NB4 (cell line): ENCODE measurements at regions not wholly inside any gene's neighbourhood (a gene's known extent, or its start where the extent isn't known, plus 50 kb on each side); places are given as distances from the start of the nearest gene placed in this dataset.

ENCODE experiments used
- DNase-seq: peaks from one replicate; pipeline ENCODE4 v3.0.0; 2010; ENCODE audit warnings: low read depth
- H3K4me3 ChIP-seq: one replicate; pipeline ENCODE4 v1.5.1; 2011; ENCODE audit warnings: mild to moderate bottlenecking, low read depth, low read length, moderate library complexity
- CTCF ChIP-seq: IDR thresholded peaks from one replicate; pipeline ENCODE4 v1.5.1; 2012; ENCODE audit warnings: low read depth, low read length
- MAX ChIP-seq: IDR thresholded peaks from 2 replicates; pipeline ENCODE4 v1.6.1; 2011; ENCODE audit warnings: low read depth, low read length
- MYC ChIP-seq: IDR thresholded peaks from 2 replicates; pipeline ENCODE4 v1.6.1; 2011; ENCODE audit warnings: low read depth, low read length
- POLR2A ChIP-seq: IDR thresholded peaks from 2 replicates; pipeline ENCODE4 v1.6.1; 2011; ENCODE audit warnings: mild to moderate bottlenecking; ENCODE audit not compliant: insufficient read length; ENCODE audit errors: extremely low read depth

- no peak for DNase-seq
- TF ChIP-seq POLR2A: no peak
- TF ChIP-seq MAX: no peak
- TF ChIP-seq CTCF: no peak
- no peak for TF ChIP-seq MYC
- no peak overlapping the region for H3K4me3 ChIP-seq
These were observed 113.7 kb upstream of the F13A1 start for GRCh38 chr6:6434151-6434550.

- H3K4me3 ChIP-seq: no peak overlapping the region
- no peak for TF ChIP-seq CTCF
- no peak for TF ChIP-seq MYC
- TF ChIP-seq POLR2A: no peak
- no peak for TF ChIP-seq MAX
- DNase-seq: no peak
These were observed 114.3 kb upstream of the F13A1 start for GRCh38 chr6:6434723-6435122.

- TF ChIP-seq CTCF (no peak), MYC (no peak), POLR2A (no peak), MAX (no peak)
- H3K4me3 ChIP-seq: no peak overlapping the region
- DNase-seq: no peak
These were observed 115.9 kb upstream of the F13A1 start for GRCh38 chr6:6436366-6436765.

GRCh38 chr6:6436946-6437345, 116.5 kb upstream of the F13A1 start:
- DNase-seq: no peak
- H3K4me3 ChIP-seq: no peak overlapping the region
- TF ChIP-seq MAX (no peak), POLR2A (no peak), MYC (no peak), CTCF (no peak)

GRCh38 chr6:6438286-6438685, 117.8 kb upstream of the F13A1 start:
- TF ChIP-seq MAX (no peak), CTCF (no peak), POLR2A (no peak), MYC (no peak)
- DNase-seq: no peak
- H3K4me3 ChIP-seq: no peak overlapping the region

- no peak for DNase-seq
- H3K4me3 ChIP-seq: no peak overlapping the region
- TF ChIP-seq POLR2A: no peak
- TF ChIP-seq MAX: no peak
- no peak for TF ChIP-seq CTCF
- TF ChIP-seq MYC: no peak
These were observed 119.3 kb upstream of the F13A1 start for GRCh38 chr6:6439778-6440177.
